C4-2B (cell line): ENCODE measurements at regions not wholly inside any gene's neighbourhood (a gene's known extent, or its start where the extent isn't known, plus 50 kb on each side); places are given as distances from the start of the nearest gene placed in this dataset.

Experiments
- H3K27ac ChIP-seq: fragments of 450-650 bp; 2 replicates; pipeline ENCODE4 v1.5.1; 2017
- CTCF ChIP-seq: fragments of 450-650 bp; conservative IDR thresholded peaks from 2 replicates; pipeline ENCODE4 v1.5.1; 2017; ENCODE audit warnings: mild to moderate bottlenecking
- ZFX ChIP-seq: fragments of 450-650 bp; IDR thresholded peaks from 2 replicates; pipeline ENCODE4 v1.6.1; 2017

DNA sequence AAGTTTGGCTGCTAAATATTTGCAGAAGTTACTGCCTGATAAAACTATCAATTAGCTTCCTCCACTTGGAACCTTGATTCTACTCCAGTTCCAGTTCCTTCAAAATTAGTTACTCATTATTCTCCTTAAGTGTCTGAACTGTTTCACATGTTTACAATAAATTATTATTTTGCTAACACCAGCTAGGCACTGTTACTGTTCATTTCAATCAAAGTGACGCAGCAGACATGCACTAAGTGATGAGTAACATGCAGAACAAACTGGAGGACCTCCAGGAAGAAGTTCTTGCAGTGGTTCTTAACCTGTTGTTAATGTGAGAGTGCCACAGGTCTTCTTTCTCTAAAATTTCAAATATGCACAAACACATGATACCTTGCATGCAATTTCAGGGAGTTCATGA lies 491.8 kb upstream of the SEMA3A start:
- H3K27ac ChIP-seq: no peak overlapping the region
- no peak for TF ChIP-seq ZFX

- TF ChIP-seq ZFX: no peak
- TF ChIP-seq CTCF: no peak
- H3K27ac ChIP-seq: no peak overlapping the region
These were observed 490.4 kb upstream of the SEMA3A start for GRCh38 chr7:84684836-84685480.

DNA sequence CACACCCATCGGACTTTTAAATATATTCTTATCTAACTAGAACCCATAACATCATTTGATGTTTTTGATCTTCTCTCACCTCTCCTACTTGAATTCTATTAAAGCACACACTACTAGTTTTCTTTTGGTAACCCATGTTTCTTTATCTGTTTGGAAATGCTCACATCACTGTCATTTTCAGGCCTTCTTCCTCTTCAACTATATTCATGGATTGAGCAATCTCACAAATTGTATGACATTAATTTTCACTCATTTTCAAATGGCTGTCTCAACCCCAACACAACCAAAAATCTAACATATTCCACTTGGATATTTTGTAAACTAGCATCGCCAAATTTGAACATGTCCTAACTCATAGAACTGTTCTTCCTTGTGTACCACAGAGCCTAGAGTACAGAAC lies 488.0 kb upstream of the SEMA3A start:
- H3K27ac ChIP-seq: no peak overlapping the region
- TF ChIP-seq ZFX (no peak), CTCF (no peak)

- no peak overlapping the region for H3K27ac ChIP-seq
- TF ChIP-seq ZFX: no peak
- TF ChIP-seq CTCF: no peak
These were observed 484.3 kb upstream of the SEMA3A start for GRCh38 chr7:84678841-84679240.

DNA sequence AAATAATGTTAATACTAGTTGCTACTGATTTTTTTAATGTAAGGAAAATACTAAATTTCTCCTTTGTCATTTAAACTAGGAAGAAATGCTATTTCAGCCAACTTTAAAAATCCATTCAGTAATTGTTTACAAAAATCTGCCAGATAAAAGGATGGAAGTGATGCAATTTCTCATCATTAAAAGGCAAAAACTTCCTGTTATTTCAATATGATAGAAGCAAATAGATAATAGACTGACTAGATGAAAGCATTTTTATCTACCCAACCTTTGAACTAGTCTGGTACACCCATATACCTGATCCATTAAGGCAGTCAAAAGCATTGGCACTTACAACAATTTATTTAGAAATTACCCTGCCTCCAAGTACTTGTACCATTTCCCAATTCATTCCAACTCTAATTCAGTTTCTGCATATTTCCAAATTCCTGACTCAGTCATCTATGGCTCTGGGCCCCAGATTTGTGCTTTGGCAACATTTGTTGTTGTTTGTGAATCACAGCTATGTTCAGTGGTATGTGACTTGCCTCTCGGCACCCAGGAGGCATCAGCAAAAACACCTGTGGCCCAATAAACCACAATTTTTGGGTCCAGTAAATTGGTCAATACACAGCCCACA lies 482.6 kb upstream of the SEMA3A start:
- no peak overlapping the region for H3K27ac ChIP-seq
- TF ChIP-seq CTCF (no peak), ZFX (no peak)

DNA sequence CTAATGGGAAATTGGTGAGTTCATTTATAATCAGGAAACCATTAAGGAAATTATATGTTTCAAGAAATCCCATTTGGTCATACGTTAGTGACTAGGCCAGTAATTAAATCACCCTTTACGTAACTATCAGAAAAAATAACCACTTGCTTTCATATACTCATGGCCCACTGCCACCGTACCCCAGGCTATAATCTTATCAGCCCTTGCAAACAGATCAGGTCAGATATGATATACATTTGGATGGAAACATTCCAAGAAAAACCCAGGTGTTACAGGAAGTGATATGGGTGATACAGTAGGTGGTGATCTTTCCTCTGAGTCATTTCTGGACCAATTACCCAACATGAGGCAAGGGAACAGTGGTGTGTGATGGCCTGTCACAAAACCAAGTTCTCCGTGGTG lies 481.0 kb upstream of the SEMA3A start:
- H3K27ac ChIP-seq: no peak overlapping the region
- TF ChIP-seq ZFX (no peak), CTCF (no peak)

DNA sequence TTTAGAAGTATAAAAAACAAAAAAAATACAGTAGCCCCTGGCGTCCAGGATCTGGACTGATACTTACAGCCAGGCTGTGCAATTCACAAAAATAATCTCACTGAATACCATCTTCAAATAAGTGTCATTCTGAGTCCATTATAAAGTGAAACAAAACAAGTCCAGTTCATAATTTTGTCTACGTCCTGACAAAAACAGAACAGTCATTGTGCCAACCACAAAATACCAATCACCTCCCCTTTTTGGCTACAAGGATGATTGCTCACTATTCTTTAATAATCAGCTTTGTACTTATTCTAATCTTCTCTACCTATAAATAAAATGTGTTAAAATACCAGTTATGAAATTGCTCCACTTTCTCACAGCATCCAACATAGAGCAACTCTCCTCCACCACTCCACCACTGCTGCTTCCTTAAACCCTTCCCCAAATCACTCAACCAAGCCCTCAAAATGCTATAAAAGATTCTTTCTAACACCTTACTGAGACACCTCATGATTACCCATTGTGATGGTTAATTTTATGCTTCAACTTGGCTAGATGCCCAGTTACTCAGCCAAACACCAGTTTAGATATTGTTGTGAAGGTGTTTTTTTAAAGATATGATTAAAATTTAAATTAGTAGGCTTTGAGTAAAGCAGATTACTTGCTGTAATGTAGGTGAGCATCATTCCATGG lies 479.8 kb upstream of the SEMA3A start:
- H3K27ac ChIP-seq: no peak overlapping the region
- TF ChIP-seq CTCF: no peak
- TF ChIP-seq ZFX: no peak
